ENCODE measurements at regions not wholly inside any gene's neighbourhood (a gene's known extent, or its start where the extent isn't known, plus 50 kb on each side); places are given as distances from the start of the nearest gene placed in this dataset.

- Histone ChIP-seq H3K27ac (ENCODE audit: insufficient read depth, low read length) (no peak overlapping the region), H3K36me3 (ENCODE audit: control insufficient read depth, insufficient read depth, low read length) (no peaks in the 10 kb centered on the region), H4K20me1 (ENCODE audit: control insufficient read depth, extremely low read depth, insufficient read depth, low read length) (no peaks in the 10 kb centered on the region), H3K4me2 (ENCODE audit: extremely low read depth, insufficient read depth, low read length) (no peak overlapping the region), H3K27me3 (ENCODE audit: control insufficient read depth, insufficient read depth, low read length) (peaks cover 17% of the 10 kb centered on the region), H2AFZ (ENCODE audit: low read length) (no peak overlapping the region), H3K9me3 (ENCODE audit: control insufficient read depth, insufficient read depth, low read depth, low read length) (no peaks in the 10 kb centered on the region), H3K79me2 (ENCODE audit: control insufficient read depth, insufficient read depth, low read length) (no peaks in the 10 kb centered on the region), H3K4me3 (replicated peaks in 1 of 4; ENCODE audit: control extremely low read depth in 1 of 4, insufficient read depth in 1 of 4, low read depth in 3 of 4, low read length in 4 of 4) (no peak overlapping the region), H3K9ac (ENCODE audit: insufficient read depth, low read length) (no peak overlapping the region), H3K4me1 (ENCODE audit: control insufficient read depth, extremely low read depth, insufficient read depth, low read length) (no peaks in the 10 kb centered on the region)
- TF ChIP-seq CTCF (conservative IDR thresholded peaks at IDR 0.05 in 1 of 2, IDR thresholded peaks at IDR 0.05 in 1 of 2; ENCODE audit: low read depth in 1 of 2, low read length in 2 of 2) (no peak), EZH2 (IDR thresholded peaks at IDR 0.05; ENCODE audit: low read length, missing control alignments) (no peak)
- DNase-seq (ENCODE audit: low read depth in 2 of 2) = no peak
Measured at GRCh38 chr9:33645706-33646105, 121.7 kb downstream of the ANKRD18B start.

GRCh38 chr9:33649463-33649862 is 125.4 kb downstream of the ANKRD18B start:
- no peak overlapping the region for H2AFZ ChIP-seq (ENCODE audit: low read length)

GRCh38 chr9:33651125-33651524 is 127.1 kb downstream of the ANKRD18B start:
- Histone ChIP-seq H3K36me3 (ENCODE audit: control insufficient read depth, insufficient read depth, low read length) (no peaks in the 10 kb centered on the region), H3K4me2 (ENCODE audit: extremely low read depth, insufficient read depth, low read length) (no peak overlapping the region), H3K9me3 (ENCODE audit: control insufficient read depth, insufficient read depth, low read depth, low read length) (no peaks in the 10 kb centered on the region), H3K27me3 (ENCODE audit: control insufficient read depth, insufficient read depth, low read length) (peaks cover 31% of the 10 kb centered on the region), H3K9ac (ENCODE audit: insufficient read depth, low read length) (no peak overlapping the region), H3K4me1 (ENCODE audit: control insufficient read depth, extremely low read depth, insufficient read depth, low read length) (no peaks in the 10 kb centered on the region), H3K27ac (ENCODE audit: insufficient read depth, low read length) (no peak overlapping the region), H3K4me3 (replicated peaks in 1 of 4; ENCODE audit: control extremely low read depth in 1 of 4, insufficient read depth in 1 of 4, low read depth in 3 of 4, low read length in 4 of 4) (no peak overlapping the region), H4K20me1 (ENCODE audit: control insufficient read depth, extremely low read depth, insufficient read depth, low read length) (no peaks in the 10 kb centered on the region), H2AFZ (ENCODE audit: low read length) (no peak overlapping the region), H3K79me2 (ENCODE audit: control insufficient read depth, insufficient read depth, low read length) (no peaks in the 10 kb centered on the region)
- no peak for TF ChIP-seq EZH2 (IDR thresholded peaks at IDR 0.05; ENCODE audit: low read length, missing control alignments)
- TF ChIP-seq CTCF (conservative IDR thresholded peaks at IDR 0.05 in 1 of 2, IDR thresholded peaks at IDR 0.05 in 1 of 2; ENCODE audit: low read depth in 1 of 2, low read length in 2 of 2) = no peak
- no peak for DNase-seq (ENCODE audit: low read depth in 2 of 2)

More at GRCh38 chr9:33649463-33649862, 125.4 kb downstream of the ANKRD18B start:
- TF ChIP-seq EZH2 (IDR thresholded peaks at IDR 0.05; ENCODE audit: low read length, missing control alignments) (no peak), CTCF (conservative IDR thresholded peaks at IDR 0.05 in 1 of 2, IDR thresholded peaks at IDR 0.05 in 1 of 2; ENCODE audit: low read depth in 1 of 2, low read length in 2 of 2) (no peak)
- H4K20me1 ChIP-seq (ENCODE audit: control insufficient read depth, extremely low read depth, insufficient read depth, low read length) = no peaks in the 10 kb centered on the region
- H3K9me3 ChIP-seq (ENCODE audit: control insufficient read depth, insufficient read depth, low read depth, low read length) = no peaks in the 10 kb centered on the region
- H3K4me3 ChIP-seq (replicated peaks in 1 of 4; ENCODE audit: control extremely low read depth in 1 of 4, insufficient read depth in 1 of 4, low read depth in 3 of 4, low read length in 4 of 4) = no peak overlapping the region
- H3K36me3 ChIP-seq (ENCODE audit: control insufficient read depth, insufficient read depth, low read length) = no peaks in the 10 kb centered on the region
- H3K27me3 ChIP-seq (ENCODE audit: control insufficient read depth, insufficient read depth, low read length) = peaks cover 26% of the 10 kb centered on the region
- DNase-seq (ENCODE audit: low read depth in 2 of 2) = no peak
- H3K4me2 ChIP-seq (ENCODE audit: extremely low read depth, insufficient read depth, low read length) = no peak overlapping the region
- H3K4me1 ChIP-seq (ENCODE audit: control insufficient read depth, extremely low read depth, insufficient read depth, low read length) = no peaks in the 10 kb centered on the region
- no peak overlapping the region for H3K9ac ChIP-seq (ENCODE audit: insufficient read depth, low read length)
- no peaks in the 10 kb centered on the region for H3K79me2 ChIP-seq (ENCODE audit: control insufficient read depth, insufficient read depth, low read length)
- no peak overlapping the region for H3K27ac ChIP-seq (ENCODE audit: insufficient read depth, low read length)

Data from fibroblast of lung (primary cell).